Parathyroid adenoma (tissue), 2 donors: ENCODE measurements at regions not wholly inside any gene's neighbourhood (a gene's known extent, or its start where the extent isn't known, plus 50 kb on each side); places are given as distances from the start of the nearest gene placed in this dataset.

Source experiments
- H2AFZ ChIP-seq: fragments of 300-600 bp; sonication (generic); one replicate; pipeline ENCODE4 v1.7.0; 2017; ENCODE audit warnings: antibody characterized with exemption, mild to moderate bottlenecking
- H3K27ac ChIP-seq: fragments of 300-600 bp; sonication (generic); one replicate; pipeline ENCODE4 v1.7.0; 2017
- H3K27me3 ChIP-seq: fragments of 300-600 bp; sonication (generic); one replicate; pipeline ENCODE4 v1.7.0; 2017; ENCODE audit warnings: low read length; ENCODE audit not compliant: control insufficient read depth, insufficient read depth
- H3K36me3 ChIP-seq: fragments of 300-600 bp; sonication (generic); one replicate; pipeline ENCODE4 v1.7.0; 2017; ENCODE audit warnings: low read length; ENCODE audit not compliant: control insufficient read depth, insufficient read depth
- H3K4me1 ChIP-seq: fragments of 300-600 bp; sonication (generic); one replicate; pipeline ENCODE4 v1.7.0; 2017; ENCODE audit warnings: control low read depth
- H3K4me2 ChIP-seq: fragments of 300-600 bp; sonication (generic); one replicate; pipeline ENCODE4 v1.7.0; 2017; ENCODE audit warnings: low read length
- H3K4me3 ChIP-seq: fragments of 300-600 bp; sonication (generic); one replicate; pipeline ENCODE4 v1.7.0; 2017; ENCODE audit warnings: low read depth, low read length
- H3K79me2 ChIP-seq: fragments of 300-600 bp; sonication (generic); one replicate; pipeline ENCODE4 v1.7.0; 2017; ENCODE audit warnings: control low read depth
- H3K9ac ChIP-seq: fragments of 300-600 bp; sonication (generic); one replicate; pipeline ENCODE4 v1.7.0; 2017; ENCODE audit warnings: mild to moderate bottlenecking
- H3K9me3 ChIP-seq: fragments of 300-600 bp; sonication (generic); one replicate; pipeline ENCODE4 v1.7.0; 2017; ENCODE audit warnings: low read length; ENCODE audit not compliant: control insufficient read depth
- TF ChIP-seq, protein P1 (sequence below): fragments of 300-600 bp; sonication (generic); IDR thresholded peaks from one replicate; pipeline ENCODE4 v1.7.0; 2017; ENCODE audit warnings: antibody characterized with exemption, mild to moderate bottlenecking
- donor health status: primary hyperparathyroidism.

DNA sequence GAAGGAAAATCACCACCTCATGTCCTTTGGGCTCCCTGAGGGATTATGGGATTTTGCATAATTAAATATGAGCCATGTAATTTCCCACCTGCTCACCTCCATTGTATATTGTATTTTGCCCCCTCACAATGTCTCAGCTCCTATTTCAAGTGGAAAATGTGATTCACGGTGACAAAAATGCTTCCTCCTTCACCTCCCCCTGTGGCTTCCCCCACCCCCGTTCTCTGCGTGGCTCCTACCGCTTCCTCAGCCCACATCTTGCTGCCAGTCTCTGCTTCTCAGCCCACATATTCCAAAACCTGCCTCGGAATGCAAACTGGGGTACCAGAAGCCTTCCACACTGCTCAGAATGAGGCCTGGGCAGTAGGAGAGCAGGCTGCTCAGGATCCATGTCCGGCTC lies 394.5 kb upstream of the C16orf82 start:
- Histone ChIP-seq H3K4me2 (no peak overlapping the region), H3K27ac (no peak overlapping the region), H2AFZ (no peak overlapping the region), H3K79me2 (no peaks in the 10 kb centered on the region), H3K9me3 (no peaks in the 10 kb centered on the region), H3K4me3 (no peak overlapping the region), H3K27me3 (no peaks in the 10 kb centered on the region), H3K9ac (no peak overlapping the region), H3K36me3 (no peaks in the 10 kb centered on the region), H3K4me1 (no peaks in the 10 kb centered on the region)
- TF ChIP-seq, protein P1, sequence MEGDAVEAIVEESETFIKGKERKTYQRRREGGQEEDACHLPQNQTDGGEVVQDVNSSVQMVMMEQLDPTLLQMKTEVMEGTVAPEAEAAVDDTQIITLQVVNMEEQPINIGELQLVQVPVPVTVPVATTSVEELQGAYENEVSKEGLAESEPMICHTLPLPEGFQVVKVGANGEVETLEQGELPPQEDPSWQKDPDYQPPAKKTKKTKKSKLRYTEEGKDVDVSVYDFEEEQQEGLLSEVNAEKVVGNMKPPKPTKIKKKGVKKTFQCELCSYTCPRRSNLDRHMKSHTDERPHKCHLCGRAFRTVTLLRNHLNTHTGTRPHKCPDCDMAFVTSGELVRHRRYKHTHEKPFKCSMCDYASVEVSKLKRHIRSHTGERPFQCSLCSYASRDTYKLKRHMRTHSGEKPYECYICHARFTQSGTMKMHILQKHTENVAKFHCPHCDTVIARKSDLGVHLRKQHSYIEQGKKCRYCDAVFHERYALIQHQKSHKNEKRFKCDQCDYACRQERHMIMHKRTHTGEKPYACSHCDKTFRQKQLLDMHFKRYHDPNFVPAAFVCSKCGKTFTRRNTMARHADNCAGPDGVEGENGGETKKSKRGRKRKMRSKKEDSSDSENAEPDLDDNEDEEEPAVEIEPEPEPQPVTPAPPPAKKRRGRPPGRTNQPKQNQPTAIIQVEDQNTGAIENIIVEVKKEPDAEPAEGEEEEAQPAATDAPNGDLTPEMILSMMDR, result no peak

DNA sequence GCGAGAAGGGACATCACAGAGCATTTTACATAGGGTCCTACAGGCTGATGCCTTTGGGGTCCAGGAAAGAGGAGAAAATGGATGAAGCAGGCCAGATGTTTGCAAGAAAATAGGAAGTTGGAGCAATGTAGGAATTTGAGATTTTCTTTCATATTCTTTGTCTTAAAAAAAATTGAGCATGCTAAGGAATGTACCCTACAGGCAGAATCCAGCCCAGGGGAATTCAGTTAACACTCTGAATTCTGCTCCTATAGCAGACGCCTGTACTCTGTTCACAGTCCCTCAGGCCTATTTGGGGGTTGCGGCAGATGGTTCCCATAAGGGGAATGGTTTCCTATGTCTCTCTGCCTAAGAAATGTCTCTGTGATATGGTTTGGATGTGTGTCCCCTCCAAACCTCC lies 393.7 kb upstream of the C16orf82 start:
- no peaks in the 10 kb centered on the region for H3K9me3 ChIP-seq
- TF ChIP-seq, protein P1, result no peak
- no peaks in the 10 kb centered on the region for H3K27me3 ChIP-seq
- no peak overlapping the region for H3K27ac ChIP-seq
- no peak overlapping the region for H3K4me2 ChIP-seq
- no peaks in the 10 kb centered on the region for H3K36me3 ChIP-seq
- H2AFZ ChIP-seq, result no peak overlapping the region
- no peaks in the 10 kb centered on the region for H3K4me1 ChIP-seq
- no peaks in the 10 kb centered on the region for H3K79me2 ChIP-seq
- no peak overlapping the region for H3K9ac ChIP-seq
- no peak overlapping the region for H3K4me3 ChIP-seq

GRCh38 chr16:26680671-26681070 lies 386.1 kb upstream of the C16orf82 start:
- Histone ChIP-seq H3K9ac (no peak overlapping the region), H3K27me3 (no peaks in the 10 kb centered on the region), H3K27ac (no peak overlapping the region), H3K36me3 (no peaks in the 10 kb centered on the region), H3K79me2 (no peaks in the 10 kb centered on the region), H3K4me2 (no peak overlapping the region), H3K4me1 (no peaks in the 10 kb centered on the region), H3K4me3 (no peak overlapping the region), H3K9me3 (no peaks in the 10 kb centered on the region), H2AFZ (no peak overlapping the region)
- TF ChIP-seq, protein P1, result no peak

- H3K79me2 ChIP-seq, result no peaks in the 10 kb centered on the region
- no peak overlapping the region for H3K4me2 ChIP-seq
- TF ChIP-seq, protein P1, result no peak
- no peaks in the 10 kb centered on the region for H3K9me3 ChIP-seq
- no peak overlapping the region for H2AFZ ChIP-seq
- no peaks in the 10 kb centered on the region for H3K27me3 ChIP-seq
- no peak overlapping the region for H3K4me3 ChIP-seq
- no peak overlapping the region for H3K27ac ChIP-seq
- H3K4me1 ChIP-seq, result no peaks in the 10 kb centered on the region
- H3K9ac ChIP-seq, result no peak overlapping the region
- H3K36me3 ChIP-seq, result no peaks in the 10 kb centered on the region
Observed at GRCh38 chr16:26688105-26688504, 378.6 kb upstream of the C16orf82 start.

GRCh38 chr16:26688699-26689098 lies 378.0 kb upstream of the C16orf82 start:
- Histone ChIP-seq H3K79me2 (no peaks in the 10 kb centered on the region), H3K27me3 (no peaks in the 10 kb centered on the region), H2AFZ (no peak overlapping the region), H3K9ac (no peak overlapping the region), H3K4me2 (no peak overlapping the region), H3K36me3 (no peaks in the 10 kb centered on the region), H3K4me1 (no peaks in the 10 kb centered on the region), H3K4me3 (no peak overlapping the region), H3K27ac (no peak overlapping the region), H3K9me3 (no peaks in the 10 kb centered on the region)
- TF ChIP-seq, protein P1, result no peak
